ENCODE measurements at regions not wholly inside any gene's neighbourhood (a gene's known extent, or its start where the extent isn't known, plus 50 kb on each side); places are given as distances from the start of the nearest gene placed in this dataset.

DNA sequence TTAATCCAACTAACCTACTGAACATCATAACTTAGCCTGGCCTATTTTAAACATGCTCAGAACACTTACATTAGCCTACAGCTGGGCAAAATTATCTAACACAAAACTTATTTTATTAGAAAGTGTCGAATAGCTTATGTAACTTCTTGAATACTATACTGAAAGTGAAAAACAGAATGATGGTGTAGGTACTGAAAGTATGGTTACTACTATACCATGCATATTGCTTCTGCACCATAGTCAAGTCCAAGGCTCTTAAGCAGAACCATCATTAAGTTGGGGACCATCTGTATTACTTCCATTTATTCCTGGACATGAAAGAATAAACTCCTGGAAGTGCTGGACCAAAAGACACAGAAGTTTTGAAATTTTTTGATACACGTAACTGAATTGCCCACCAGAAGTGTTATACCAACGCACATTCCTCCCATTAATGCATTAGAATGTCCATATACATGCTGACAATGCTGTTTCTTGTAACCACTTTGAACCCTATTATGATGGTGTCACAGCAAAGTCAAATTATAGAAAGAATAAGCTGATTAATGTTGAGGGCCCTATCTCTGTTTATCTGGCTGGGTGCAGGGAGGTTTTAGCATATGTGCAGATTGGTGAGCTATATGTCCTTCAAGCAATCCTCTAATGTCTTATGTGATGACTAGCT lies 375.7 kb downstream of the ACTL7B start:
- no peaks in the 10 kb centered on the region for H3K36me3 ChIP-seq
- no peak for ATAC-seq
- H3K4me3 ChIP-seq, result no peak overlapping the region
- intact Hi-C loops (cut with DNase I), result no loop called here
- H3K4me1 ChIP-seq, result peaks cover 0 to 16% (median 0%) of the 10 kb centered on the region in 9 donors
- no peak overlapping the region for H3K27ac ChIP-seq
- no peak for DNase-seq
- WGBS, 2 donors, result 92 to 95% methylated on average over 3 of the region's 3 CpGs
- H3K27me3 ChIP-seq, result no peaks in the 10 kb centered on the region
- H3K9me3 ChIP-seq, result no peaks in the 10 kb centered on the region
- TF ChIP-seq, protein P1, sequence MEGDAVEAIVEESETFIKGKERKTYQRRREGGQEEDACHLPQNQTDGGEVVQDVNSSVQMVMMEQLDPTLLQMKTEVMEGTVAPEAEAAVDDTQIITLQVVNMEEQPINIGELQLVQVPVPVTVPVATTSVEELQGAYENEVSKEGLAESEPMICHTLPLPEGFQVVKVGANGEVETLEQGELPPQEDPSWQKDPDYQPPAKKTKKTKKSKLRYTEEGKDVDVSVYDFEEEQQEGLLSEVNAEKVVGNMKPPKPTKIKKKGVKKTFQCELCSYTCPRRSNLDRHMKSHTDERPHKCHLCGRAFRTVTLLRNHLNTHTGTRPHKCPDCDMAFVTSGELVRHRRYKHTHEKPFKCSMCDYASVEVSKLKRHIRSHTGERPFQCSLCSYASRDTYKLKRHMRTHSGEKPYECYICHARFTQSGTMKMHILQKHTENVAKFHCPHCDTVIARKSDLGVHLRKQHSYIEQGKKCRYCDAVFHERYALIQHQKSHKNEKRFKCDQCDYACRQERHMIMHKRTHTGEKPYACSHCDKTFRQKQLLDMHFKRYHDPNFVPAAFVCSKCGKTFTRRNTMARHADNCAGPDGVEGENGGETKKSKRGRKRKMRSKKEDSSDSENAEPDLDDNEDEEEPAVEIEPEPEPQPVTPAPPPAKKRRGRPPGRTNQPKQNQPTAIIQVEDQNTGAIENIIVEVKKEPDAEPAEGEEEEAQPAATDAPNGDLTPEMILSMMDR (IDR thresholded peaks at IDR 0.05), result no peak

DNA sequence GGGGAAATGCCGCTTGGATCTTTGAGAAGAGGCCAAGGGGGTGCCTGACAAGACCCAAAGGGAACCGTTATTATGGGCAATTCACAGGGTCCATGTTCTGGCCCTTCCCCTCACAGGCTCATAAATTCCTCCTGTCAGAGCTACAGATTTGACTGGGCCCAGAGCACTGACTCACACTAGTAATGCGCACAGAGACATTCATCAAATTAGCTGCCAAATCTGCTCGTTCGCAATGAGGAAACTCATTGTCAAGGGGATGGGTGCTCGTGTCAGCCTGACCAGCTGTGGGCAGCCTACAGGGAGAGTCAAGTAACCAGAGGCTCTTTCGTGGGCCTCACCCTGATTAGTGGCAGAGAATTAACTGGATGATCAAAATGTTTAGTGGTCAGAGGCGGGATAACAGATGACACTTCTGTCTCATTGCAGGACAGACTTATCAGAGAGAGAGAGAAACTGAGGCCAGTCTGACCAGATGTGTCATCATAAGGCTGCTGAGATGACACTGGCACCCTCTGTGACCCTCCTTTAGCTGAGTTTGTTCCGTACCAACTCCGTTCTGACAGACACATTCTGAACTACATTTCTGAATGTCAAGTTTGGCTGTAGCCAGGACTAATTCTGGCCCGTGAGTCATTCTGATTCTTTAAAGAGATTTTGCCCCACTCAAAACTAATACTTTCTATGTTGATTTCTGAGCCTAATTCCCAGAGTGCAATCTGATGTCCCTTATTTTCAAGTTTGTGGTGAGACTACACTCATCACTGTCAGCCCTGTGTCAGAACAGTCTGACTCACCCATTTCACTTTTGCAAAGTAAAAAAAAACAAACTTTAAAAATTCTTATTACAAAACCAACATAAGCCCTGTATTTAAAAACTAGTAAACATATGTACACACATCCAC lies 377.1 kb downstream of the ACTL7B start:
- Histone ChIP-seq H3K4me1 (peaks cover 0 to 21% (median 9%) of the 10 kb centered on the region in 9 donors), H3K4me3 (no peak overlapping the region)

DNA sequence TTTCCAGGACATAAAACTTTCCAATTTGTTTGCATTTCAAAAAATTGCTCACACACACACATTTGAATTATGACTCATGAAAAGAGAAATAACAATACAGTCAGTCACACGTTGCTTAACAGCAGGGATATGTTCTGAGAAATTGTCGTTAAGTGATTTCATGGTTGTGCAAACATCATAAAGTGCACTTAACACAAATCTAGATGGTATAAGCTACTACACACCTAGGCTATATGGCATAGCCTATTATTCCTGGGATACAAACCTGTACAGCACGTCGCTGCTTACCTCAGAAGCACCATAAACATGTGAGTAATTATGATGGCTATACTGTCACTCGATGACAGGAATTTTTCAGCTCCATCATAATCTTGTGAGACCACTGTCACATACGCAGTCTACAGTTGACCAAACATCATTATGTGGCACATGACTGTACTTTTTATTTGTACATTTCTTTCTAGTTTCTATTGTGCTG lies 378.2 kb downstream of the ACTL7B start:
- DNase-seq (no peak), ATAC-seq (no peak)
- intact Hi-C loops (cut with DNase I), result no loop called here
- H3K4me3 ChIP-seq, result no peak overlapping the region
- H3K36me3 ChIP-seq, result no peaks in the 10 kb centered on the region
- no peaks in the 10 kb centered on the region for H3K9me3 ChIP-seq
- H3K27ac ChIP-seq, result no peak overlapping the region
- TF ChIP-seq, protein P1 (IDR thresholded peaks at IDR 0.05), result no peak
- no peaks in the 10 kb centered on the region for H3K27me3 ChIP-seq
- 92 to 95% methylated on average over 6 of the region's 6 CpGs for WGBS, 2 donors
- H3K4me1 ChIP-seq, result peaks cover 3 to 28% (median 18%) of the 10 kb centered on the region in 9 donors

More for the DNA sequence above, 377.1 kb downstream of the ACTL7B start:
- no peak for DNase-seq
- WGBS, 2 donors, result 70 to 76% methylated on average over 11 of the region's 11 CpGs
- TF ChIP-seq, protein P1 (IDR thresholded peaks at IDR 0.05), result no peak
- intact Hi-C loops (cut with DNase I), result no loop called here
- Histone ChIP-seq H3K27me3 (no peaks in the 10 kb centered on the region), H3K36me3 (no peaks in the 10 kb centered on the region), H3K27ac (peak overlapping the region in 1 of 10 donors; percentile 39), H3K9me3 (no peaks in the 10 kb centered on the region)
- peak in 4 of 8 donors; percentile 30 to 66 (median 57) for ATAC-seq

DNA sequence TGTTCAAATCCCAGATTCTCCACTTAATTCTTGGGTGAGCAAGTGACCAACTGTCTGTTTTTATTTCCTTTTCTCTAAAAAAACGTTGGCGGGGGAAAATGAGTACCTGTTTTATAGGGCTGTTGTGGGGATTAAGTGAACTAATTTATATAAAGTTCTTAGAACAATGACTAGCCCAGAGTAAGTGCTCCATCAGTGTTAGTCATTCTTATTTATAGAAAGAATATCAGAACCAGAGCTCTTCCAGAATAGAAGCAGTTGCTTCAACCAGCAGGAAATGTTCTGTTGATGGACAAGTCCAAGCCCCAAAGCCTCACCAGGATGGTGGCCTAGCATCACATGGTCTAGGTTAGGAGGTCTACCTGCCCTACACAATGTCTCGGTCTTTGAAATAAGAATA lies 379.2 kb downstream of the ACTL7B start:
- peak in 1 of 8 donors; percentile 52 for ATAC-seq
- Histone ChIP-seq H3K27me3 (no peaks in the 10 kb centered on the region), H3K27ac (no peak overlapping the region), H3K36me3 (no peaks in the 10 kb centered on the region), H3K4me1 (peaks cover 3 to 28% (median 18%) of the 10 kb centered on the region in 9 donors), H3K4me3 (no peak overlapping the region), H3K9me3 (no peaks in the 10 kb centered on the region)
- no peak for DNase-seq
- TF ChIP-seq, protein P1 (IDR thresholded peaks at IDR 0.05), result no peak
- WGBS, 2 donors, result 59 to 60% methylated on average over 3 of the region's 3 CpGs
- intact Hi-C loops (cut with DNase I), result no loop called here

All from heart right ventricle (tissue), 16 donors.